ENCODE measurements at regions not wholly inside any gene's neighbourhood (a gene's known extent, or its start where the extent isn't known, plus 50 kb on each side); places are given as distances from the start of the nearest gene placed in this dataset.

DNA sequence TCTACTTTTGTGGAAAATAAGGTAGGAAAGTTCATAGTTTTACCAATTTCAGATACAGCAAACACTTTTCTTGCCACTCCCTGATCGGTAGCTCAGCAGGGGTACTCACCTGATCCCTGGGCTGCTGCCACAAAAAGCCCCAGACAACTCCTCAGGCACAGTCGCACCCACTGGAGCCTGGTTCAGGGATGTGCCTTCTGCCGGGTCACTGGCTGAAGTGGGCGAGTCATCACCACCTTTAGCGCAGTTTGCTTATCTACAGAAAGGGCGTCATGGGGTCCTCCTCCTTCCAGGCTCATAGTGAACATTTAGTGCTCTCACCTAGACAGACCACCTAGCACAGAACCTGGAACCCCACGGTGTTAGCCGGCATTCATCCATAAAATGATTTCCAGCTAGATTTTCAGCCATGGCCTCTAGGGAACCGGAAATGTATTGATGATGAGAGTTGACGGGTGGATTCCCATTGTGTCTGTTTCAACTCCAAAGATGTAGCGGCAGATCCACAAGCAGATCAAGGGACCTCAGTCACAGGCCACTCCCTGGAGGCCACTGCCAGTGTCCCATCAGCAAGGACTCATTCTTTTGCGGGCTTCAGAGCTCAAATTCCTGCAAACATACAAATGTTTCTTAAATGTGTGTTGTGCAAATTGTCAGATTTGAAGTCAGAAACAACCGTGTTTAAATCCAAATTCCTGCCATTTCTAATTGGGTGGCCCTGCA, 408.4 kb upstream of the SALL3 start:
- TF ChIP-seq, protein P1, sequence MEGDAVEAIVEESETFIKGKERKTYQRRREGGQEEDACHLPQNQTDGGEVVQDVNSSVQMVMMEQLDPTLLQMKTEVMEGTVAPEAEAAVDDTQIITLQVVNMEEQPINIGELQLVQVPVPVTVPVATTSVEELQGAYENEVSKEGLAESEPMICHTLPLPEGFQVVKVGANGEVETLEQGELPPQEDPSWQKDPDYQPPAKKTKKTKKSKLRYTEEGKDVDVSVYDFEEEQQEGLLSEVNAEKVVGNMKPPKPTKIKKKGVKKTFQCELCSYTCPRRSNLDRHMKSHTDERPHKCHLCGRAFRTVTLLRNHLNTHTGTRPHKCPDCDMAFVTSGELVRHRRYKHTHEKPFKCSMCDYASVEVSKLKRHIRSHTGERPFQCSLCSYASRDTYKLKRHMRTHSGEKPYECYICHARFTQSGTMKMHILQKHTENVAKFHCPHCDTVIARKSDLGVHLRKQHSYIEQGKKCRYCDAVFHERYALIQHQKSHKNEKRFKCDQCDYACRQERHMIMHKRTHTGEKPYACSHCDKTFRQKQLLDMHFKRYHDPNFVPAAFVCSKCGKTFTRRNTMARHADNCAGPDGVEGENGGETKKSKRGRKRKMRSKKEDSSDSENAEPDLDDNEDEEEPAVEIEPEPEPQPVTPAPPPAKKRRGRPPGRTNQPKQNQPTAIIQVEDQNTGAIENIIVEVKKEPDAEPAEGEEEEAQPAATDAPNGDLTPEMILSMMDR (IDR thresholded peaks at IDR 0.05), result no peak
- TF ChIP-seq POLR2A (IDR thresholded peaks at IDR 0.05), result no peak

Data from heart left ventricle (tissue), 13 donors.